ENCODE measurements at regions not wholly inside any gene's neighbourhood (a gene's known extent, or its start where the extent isn't known, plus 50 kb on each side); places are given as distances from the start of the nearest gene placed in this dataset.
A peak's percentile ranks its signal among the peaks of the same experiment; 100 is the strongest.

GRCh38 chr4:156201050-156201449 is 247.4 kb upstream of the CTSO start:
- Mint-ChIP-seq H3K36me3 (ENCODE audit: low read depth) (no peaks in the 10 kb centered on the region), H3K9me3 (no peaks in the 10 kb centered on the region), H3K27me3 (ENCODE audit: insufficient read depth) (no peaks in the 10 kb centered on the region), H3K4me1 (no peaks in the 10 kb centered on the region), H3K4me3 (no peak overlapping the region), H3K27ac (no peak overlapping the region)
- Histone ChIP-seq H3K27me3 (ENCODE audit: control insufficient read depth, insufficient read depth, low read length, poor library complexity, severe bottlenecking) (no peaks in the 10 kb centered on the region), H3K4me1 (ENCODE audit: control insufficient read depth, insufficient read depth, low read length) (no peaks in the 10 kb centered on the region), H3K9ac (ENCODE audit: extremely low read depth, low read length, poor library complexity, severe bottlenecking) (no peak overlapping the region), H3K9me3 (ENCODE audit: control insufficient read depth, low read length) (no peaks in the 10 kb centered on the region), H3K27ac (ENCODE audit: low read depth, low read length) (no peak overlapping the region), H3K36me3 (ENCODE audit: control insufficient read depth, insufficient read depth, low read length) (no peaks in the 10 kb centered on the region), H3K4me3 (ENCODE audit: low read length) (no peak overlapping the region)
- no peak for TF ChIP-seq CTCF (conservative IDR thresholded peaks at IDR 0.05)
- DNase-seq = no peak

- TF ChIP-seq CTCF (conservative IDR thresholded peaks at IDR 0.05) = no peak
- Mint-ChIP-seq H3K27me3 (ENCODE audit: insufficient read depth) (no peaks in the 10 kb centered on the region), H3K36me3 (ENCODE audit: low read depth) (no peaks in the 10 kb centered on the region), H3K27ac (no peak overlapping the region), H3K9me3 (no peaks in the 10 kb centered on the region), H3K4me3 (no peak overlapping the region), H3K4me1 (peaks cover 3% of the 10 kb centered on the region)
- no peaks in the 10 kb centered on the region for H3K27me3 ChIP-seq (ENCODE audit: control insufficient read depth, insufficient read depth, low read length, poor library complexity, severe bottlenecking)
- H3K36me3 ChIP-seq (ENCODE audit: control insufficient read depth, insufficient read depth, low read length) = no peaks in the 10 kb centered on the region
- no peaks in the 10 kb centered on the region for H3K9me3 ChIP-seq (ENCODE audit: control insufficient read depth, low read length)
- H3K4me3 ChIP-seq (ENCODE audit: low read length) = no peak overlapping the region
- H3K4me1 ChIP-seq (ENCODE audit: control insufficient read depth, insufficient read depth, low read length) = no peaks in the 10 kb centered on the region
- H3K27ac ChIP-seq (ENCODE audit: low read depth, low read length) = no peak overlapping the region
- WGBS, 2 experiments (ENCODE audit: insufficient coverage in 1 of 2, insufficient read length in 1 of 2) = 88 to 95% methylated on average over 4 to 15 of the region's 15 CpGs
- DNase-seq = no peak
- H3K9ac ChIP-seq (ENCODE audit: extremely low read depth, low read length, poor library complexity, severe bottlenecking) = no peak overlapping the region
Observed at GRCh38 chr4:156198511-156198910, 244.8 kb upstream of the CTSO start.

GRCh38 chr4:156197216-156197615 is 243.6 kb upstream of the CTSO start:
- H3K27me3 Mint-ChIP-seq (ENCODE audit: insufficient read depth) = no peaks in the 10 kb centered on the region
- Histone ChIP-seq H3K9ac (ENCODE audit: extremely low read depth, low read length, poor library complexity, severe bottlenecking) (no peak overlapping the region), H3K27ac (ENCODE audit: low read depth, low read length) (no peak overlapping the region), H3K27me3 (ENCODE audit: control insufficient read depth, insufficient read depth, low read length, poor library complexity, severe bottlenecking) (no peaks in the 10 kb centered on the region), H3K36me3 (ENCODE audit: control insufficient read depth, insufficient read depth, low read length) (no peaks in the 10 kb centered on the region), H3K4me3 (ENCODE audit: low read length) (no peak overlapping the region), H3K9me3 (ENCODE audit: control insufficient read depth, low read length) (no peaks in the 10 kb centered on the region), H3K4me1 (ENCODE audit: control insufficient read depth, insufficient read depth, low read length) (no peaks in the 10 kb centered on the region)
- no peak overlapping the region for H3K27ac Mint-ChIP-seq
- peaks cover 3% of the 10 kb centered on the region for H3K4me1 Mint-ChIP-seq
- H3K9me3 Mint-ChIP-seq = no peaks in the 10 kb centered on the region
- peak; percentile 62 for DNase-seq
- WGBS, 2 experiments (ENCODE audit: insufficient coverage in 1 of 2, insufficient read length in 1 of 2) = 92% methylated on average over 2 to 8 of the region's 8 CpGs
- H3K4me3 Mint-ChIP-seq = no peak overlapping the region
- H3K36me3 Mint-ChIP-seq (ENCODE audit: low read depth) = no peaks in the 10 kb centered on the region
- TF ChIP-seq CTCF (conservative IDR thresholded peaks at IDR 0.05) = peak; percentile 35
